HL-60 (cell line): ENCODE measurements at regions not wholly inside any gene's neighbourhood (a gene's known extent, or its start where the extent isn't known, plus 50 kb on each side); places are given as distances from the start of the nearest gene placed in this dataset.

Experiments
- DNase-seq, 2 experiments: peaks; one replicate each; pipeline ENCODE4 v3.0.0-alpha.2; 2010 to 2020; ENCODE audit warnings: low read depth in 1 of 2, low spot score in 1 of 2
- H3K27ac ChIP-seq: fragments of 250-450 bp; sonication (Bioruptor Pico); replicated peaks from 2 replicates; pipeline ENCODE4 v1.5.1; 2020; ENCODE audit warnings: mild to moderate bottlenecking, moderate library complexity
- H3K27me3 ChIP-seq: fragments of 250-450 bp; sonication (Bioruptor Pico); 2 replicates; pipeline ENCODE4 v1.5.1; 2021; ENCODE audit warnings: mild to moderate bottlenecking, moderate library complexity; ENCODE audit not compliant: insufficient read depth, poor library complexity, severe bottlenecking
- H3K4me3 ChIP-seq: replicated peaks from 2 replicates; pipeline ENCODE4 v1.5.1; 2011; ENCODE audit warnings: mild to moderate bottlenecking, control low read depth, low read length; ENCODE audit not compliant: insufficient read depth
- CTCF ChIP-seq: IDR thresholded peaks from one replicate; pipeline ENCODE4 v1.5.1; 2011; ENCODE audit warnings: low read length, control low read depth, inconsistent platforms; ENCODE audit not compliant: insufficient read depth
- GABPA ChIP-seq: IDR thresholded peaks from 2 replicates; pipeline ENCODE4 v1.6.1; 2012; ENCODE audit warnings: low read depth
- POLR2AphosphoS5 ChIP-seq: IDR thresholded peaks from 2 replicates; pipeline ENCODE4 v1.6.1; 2012; ENCODE audit warnings: low read depth
- SPI1 ChIP-seq: IDR thresholded peaks from 2 replicates; pipeline ENCODE4 v1.6.1; 2012; ENCODE audit warnings: low read depth, mild to moderate bottlenecking, borderline replicate concordance
- TF ChIP-seq, protein P1 (sequence below): IDR thresholded peaks from 2 replicates; pipeline ENCODE4 v1.6.1; 2012; ENCODE audit warnings: low read depth; ENCODE audit not compliant: insufficient replicate concordance

- no peak overlapping the region for H3K27ac ChIP-seq
- no peaks in the 10 kb centered on the region for H3K27me3 ChIP-seq
- no peak for DNase-seq
- TF ChIP-seq CTCF (no peak), SPI1 (no peak), GABPA (no peak)
- no peak overlapping the region for H3K4me3 ChIP-seq
Measured at GRCh38 chr10:62561151-62561550, 187.0 kb downstream of the ZNF365 start.

GRCh38 chr10:62562101-62562500 lies 187.9 kb downstream of the ZNF365 start:
- TF ChIP-seq CTCF (no peak), GABPA (no peak), POLR2AphosphoS5 (no peak), SPI1 (no peak)
- TF ChIP-seq, protein P1, sequence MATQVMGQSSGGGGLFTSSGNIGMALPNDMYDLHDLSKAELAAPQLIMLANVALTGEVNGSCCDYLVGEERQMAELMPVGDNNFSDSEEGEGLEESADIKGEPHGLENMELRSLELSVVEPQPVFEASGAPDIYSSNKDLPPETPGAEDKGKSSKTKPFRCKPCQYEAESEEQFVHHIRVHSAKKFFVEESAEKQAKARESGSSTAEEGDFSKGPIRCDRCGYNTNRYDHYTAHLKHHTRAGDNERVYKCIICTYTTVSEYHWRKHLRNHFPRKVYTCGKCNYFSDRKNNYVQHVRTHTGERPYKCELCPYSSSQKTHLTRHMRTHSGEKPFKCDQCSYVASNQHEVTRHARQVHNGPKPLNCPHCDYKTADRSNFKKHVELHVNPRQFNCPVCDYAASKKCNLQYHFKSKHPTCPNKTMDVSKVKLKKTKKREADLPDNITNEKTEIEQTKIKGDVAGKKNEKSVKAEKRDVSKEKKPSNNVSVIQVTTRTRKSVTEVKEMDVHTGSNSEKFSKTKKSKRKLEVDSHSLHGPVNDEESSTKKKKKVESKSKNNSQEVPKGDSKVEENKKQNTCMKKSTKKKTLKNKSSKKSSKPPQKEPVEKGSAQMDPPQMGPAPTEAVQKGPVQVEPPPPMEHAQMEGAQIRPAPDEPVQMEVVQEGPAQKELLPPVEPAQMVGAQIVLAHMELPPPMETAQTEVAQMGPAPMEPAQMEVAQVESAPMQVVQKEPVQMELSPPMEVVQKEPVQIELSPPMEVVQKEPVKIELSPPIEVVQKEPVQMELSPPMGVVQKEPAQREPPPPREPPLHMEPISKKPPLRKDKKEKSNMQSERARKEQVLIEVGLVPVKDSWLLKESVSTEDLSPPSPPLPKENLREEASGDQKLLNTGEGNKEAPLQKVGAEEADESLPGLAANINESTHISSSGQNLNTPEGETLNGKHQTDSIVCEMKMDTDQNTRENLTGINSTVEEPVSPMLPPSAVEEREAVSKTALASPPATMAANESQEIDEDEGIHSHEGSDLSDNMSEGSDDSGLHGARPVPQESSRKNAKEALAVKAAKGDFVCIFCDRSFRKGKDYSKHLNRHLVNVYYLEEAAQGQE: no peak
- DNase-seq: peak; percentile 25 to 69
- H3K4me3 ChIP-seq: no peak overlapping the region
- H3K27ac ChIP-seq: no peak overlapping the region
- H3K27me3 ChIP-seq: no peaks in the 10 kb centered on the region

DNA sequence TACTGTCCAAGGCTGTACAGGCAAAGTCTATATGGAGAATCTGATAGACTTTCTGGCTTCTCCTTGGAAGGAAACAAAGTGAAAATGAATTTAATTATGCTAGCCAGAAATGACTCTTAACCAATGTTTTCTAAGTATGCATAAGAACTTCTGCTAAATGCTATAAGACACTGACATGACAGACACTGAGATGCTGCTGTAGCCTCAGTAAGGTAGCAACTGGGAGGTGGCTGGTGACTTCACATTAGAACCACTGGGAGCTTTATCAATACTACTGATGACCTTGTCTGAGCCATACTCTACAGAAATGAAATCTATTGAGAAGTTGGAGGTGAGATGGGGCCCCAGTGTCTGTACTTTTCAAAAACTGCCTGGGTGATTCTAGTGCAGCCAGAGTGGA lies 188.6 kb downstream of the ZNF365 start:
- no peak overlapping the region; the same call in 1 of the 2 replicates for H3K27ac ChIP-seq
- no peak overlapping the region for H3K4me3 ChIP-seq
- H3K27me3 ChIP-seq: no peaks in the 10 kb centered on the region
- no peak for TF ChIP-seq GABPA
- TF ChIP-seq, protein P1: no peak
- TF ChIP-seq CTCF: no peak
- TF ChIP-seq SPI1: no peak
- no peak for TF ChIP-seq POLR2AphosphoS5
- no peak for DNase-seq

GRCh38 chr10:62573929-62574328 lies 199.8 kb downstream of the ZNF365 start:
- TF ChIP-seq CTCF: no peak
- Histone ChIP-seq H3K27me3 (no peaks in the 10 kb centered on the region), H3K27ac (no peak overlapping the region), H3K4me3 (no peak overlapping the region)
- DNase-seq: no peak
